ENCODE measurements at regions not wholly inside any gene's neighbourhood (a gene's known extent, or its start where the extent isn't known, plus 50 kb on each side); places are given as distances from the start of the nearest gene placed in this dataset.

- TF ChIP-seq CTCF (IDR thresholded peaks at IDR 0.05; ENCODE audit: low read depth, low read length, missing input control): no peak
- TF ChIP-seq JUND (IDR thresholded peaks at IDR 0.05): no peak
- no peak for TF ChIP-seq RAD21 (IDR thresholded peaks at IDR 0.05)
- TF ChIP-seq ZBTB33 (IDR thresholded peaks at IDR 0.05): no peak
- no peak for TF ChIP-seq SP1 (IDR thresholded peaks at IDR 0.05)
- TF ChIP-seq GABPA (IDR thresholded peaks at IDR 0.05 in 1 of 2, conservative IDR thresholded peaks at IDR 0.05 in 1 of 2): no peak
- no peak for TF ChIP-seq EGR1 (IDR thresholded peaks at IDR 0.05; ENCODE audit: low read depth in 2 of 2)
- TF ChIP-seq MAX (IDR thresholded peaks at IDR 0.05): no peak
- no peak for TF ChIP-seq RXRA (IDR thresholded peaks at IDR 0.05)
- no peak for TF ChIP-seq ATF3 (IDR thresholded peaks at IDR 0.05)
- TF ChIP-seq REST (IDR thresholded peaks at IDR 0.05): no peak
These were observed 72.5 kb upstream of the LPAR1 start for GRCh38 chr9:111110805-111111204.

Data from liver (tissue), 3 donors.